Neural cell (in vitro differentiated cells): ENCODE measurements at regions not wholly inside any gene's neighbourhood (a gene's known extent, or its start where the extent isn't known, plus 50 kb on each side); places are given as distances from the start of the nearest gene placed in this dataset.
"Not testable (repeated sequence)": the region's sequence is repeated elsewhere in the genome, so short reads cannot be mapped to it uniquely, and the experiment has no call there.

Experiments
- CTCF ChIP-seq: fragments of 450-650 bp; IDR thresholded peaks from 2 replicates; pipeline ENCODE4 v1.5.1; 2014; ENCODE audit warnings: antibody characterized with exemption, mild to moderate bottlenecking, moderate library complexity; ENCODE audit not compliant: poor library complexity, severe bottlenecking
- REST ChIP-seq: IDR thresholded peaks from 2 replicates; pipeline ENCODE4 v1.6.1; 2012; ENCODE audit warnings: borderline replicate concordance

- not testable (repeated sequence) for TF ChIP-seq CTCF, REST
These were observed 170.9 kb downstream of the JRKL start for GRCh38 chr11:96560727-96561126.
